Upper lobe of left lung (tissue), 6 donors: ENCODE measurements at regions not wholly inside any gene's neighbourhood (a gene's known extent, or its start where the extent isn't known, plus 50 kb on each side); places are given as distances from the start of the nearest gene placed in this dataset.

ENCODE experiments used
- ATAC-seq, 2 donors: fragments of 200-7000 bp; cut with Tn5 transposase; one replicate each; pipeline ENCODE4 v1.9.1; 2022; ENCODE audit warnings: mild to moderate bottlenecking in 2 of 2, moderate library complexity in 2 of 2; ENCODE audit not compliant: low FRiP score in 2 of 2
- DNase-seq, 2 donors: peaks; one replicate each; pipeline ENCODE4 v3.0.0-alpha.2; 2019 to 2020
- H3K27ac ChIP-seq, 4 donors: fragments of 200-600 bp; sonication (generic); one replicate each; pipeline ENCODE4 v1.5.1; 2016 to 2019
- H3K27me3 ChIP-seq, 4 donors: fragments of 200-600 bp; sonication (generic); one replicate each; pipeline ENCODE4 v1.5.1; 2017 to 2019
- H3K36me3 ChIP-seq, 4 donors: fragments of 200-600 bp; sonication (generic); one replicate each; pipeline ENCODE4 v1.5.1; 2016 to 2019
- H3K4me1 ChIP-seq, 4 donors: fragments of 200-600 bp; sonication (generic); one replicate each; pipeline ENCODE4 v1.5.1; 2018 to 2019
- H3K4me3 ChIP-seq, 4 donors: fragments of 200-600 bp; sonication (generic); one replicate each; pipeline ENCODE4 v1.5.1; 2017 to 2019; ENCODE audit warnings: mild to moderate bottlenecking in 2 of 4, moderate library complexity in 1 of 4
- H3K9me3 ChIP-seq, 4 donors: fragments of 200-600 bp; sonication (generic); one replicate each; pipeline ENCODE4 v1.5.1; 2018 to 2019
- EP300 ChIP-seq, 4 donors: sonication (generic); formaldehyde crosslinking; IDR thresholded peaks; one replicate each; pipeline ENCODE4 v1.5.1; 2017; ENCODE audit warnings: antibody characterized with exemption in 4 of 4, control low read depth in 2 of 4
- POLR2A ChIP-seq, 4 donors: fragments of 450-650 bp; IDR thresholded peaks; one replicate each; pipeline ENCODE4 v1.5.1; 2016 to 2017; ENCODE audit warnings: antibody characterized with exemption in 4 of 4, mild to moderate bottlenecking in 2 of 4
- POLR2AphosphoS5 ChIP-seq, 2 donors: sonication (generic); formaldehyde crosslinking; IDR thresholded peaks; one replicate each; pipeline ENCODE4 v1.5.1; 2017; ENCODE audit warnings: antibody characterized with exemption in 2 of 2
- WGBS, 2 donors: methylation state at CpG; one replicate each; pipeline ENCODE4 v1.1.5; 2017 to 2018; 5-methylcytosine and 5-hydroxymethylcytosine counted together
- TF ChIP-seq, protein P1 (sequence below), 6 experiments: fragments of 450-650 bp in 4 of 6; fragments of 200-600 bp in 2 of 6; sonication (generic) in 2 of 6; IDR thresholded peaks; one replicate each; pipeline ENCODE4 v1.5.1; 2016 to 2019; ENCODE audit warnings: antibody characterized with exemption in 6 of 6
- donor health status: DM: no; HTN: no; CAD: no; lungs with moderate emphysema.
- donor health status: DM: no; HTN: yes; CAD: no; lungs with severe emphysema.

DNA sequence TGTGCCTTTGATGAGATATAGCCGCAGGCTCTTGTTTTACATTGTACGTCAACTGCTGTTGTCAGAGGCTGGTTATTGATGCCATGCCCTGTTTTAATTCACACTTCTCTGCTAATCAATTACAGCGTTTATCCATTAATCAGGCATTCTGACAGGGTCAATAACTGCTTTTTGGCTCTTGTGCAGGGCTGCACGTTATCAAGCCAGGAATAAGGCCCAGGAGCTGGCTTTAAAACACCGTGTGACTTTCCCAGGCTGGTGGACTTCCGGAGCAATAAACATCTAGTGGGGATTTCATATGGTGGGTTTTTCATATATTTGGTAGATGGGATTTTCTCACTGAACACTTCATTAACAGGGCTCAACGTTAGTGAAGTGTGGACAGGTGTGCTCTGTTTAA is 221.7 kb downstream of the TM9SF2 start:
- DNase-seq = no peak

DNA sequence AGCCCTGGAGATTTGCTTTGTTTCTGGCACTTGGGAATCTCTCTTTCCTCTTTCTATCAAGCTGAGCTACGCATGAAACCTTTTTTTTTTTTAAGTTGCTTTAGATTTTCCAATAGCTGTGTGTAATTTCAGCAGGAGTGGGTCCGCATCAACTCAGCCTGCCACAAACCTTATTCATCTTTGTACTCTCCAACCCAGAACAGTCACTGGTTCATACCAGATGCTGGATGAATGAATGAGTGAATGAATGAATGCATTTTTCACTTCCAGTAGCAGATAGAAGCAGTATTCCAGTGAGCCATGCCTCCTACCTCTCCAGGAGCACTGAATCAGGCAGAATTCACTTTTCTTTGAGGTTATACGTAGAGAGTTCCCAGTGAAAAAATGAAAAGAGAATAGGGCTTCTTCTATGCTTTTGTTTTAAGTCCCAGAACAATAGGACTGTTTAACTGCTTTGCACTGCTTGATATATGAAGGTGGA is 221.1 kb downstream of the TM9SF2 start:
- Histone ChIP-seq H3K36me3 (no peaks in the 10 kb centered on the region), H3K9me3 (no peaks in the 10 kb centered on the region), H3K4me3 (no peak overlapping the region), H3K4me1 (no peaks in the 10 kb centered on the region), H3K27me3 (no peaks in the 10 kb centered on the region), H3K27ac (no peak overlapping the region)
- no peak for DNase-seq
- 84 to 88% methylated on average over 3 of the region's 3 CpGs for WGBS, 2 donors
- TF ChIP-seq POLR2AphosphoS5 (IDR thresholded peaks at IDR 0.05) = no peak
- TF ChIP-seq, protein P1, sequence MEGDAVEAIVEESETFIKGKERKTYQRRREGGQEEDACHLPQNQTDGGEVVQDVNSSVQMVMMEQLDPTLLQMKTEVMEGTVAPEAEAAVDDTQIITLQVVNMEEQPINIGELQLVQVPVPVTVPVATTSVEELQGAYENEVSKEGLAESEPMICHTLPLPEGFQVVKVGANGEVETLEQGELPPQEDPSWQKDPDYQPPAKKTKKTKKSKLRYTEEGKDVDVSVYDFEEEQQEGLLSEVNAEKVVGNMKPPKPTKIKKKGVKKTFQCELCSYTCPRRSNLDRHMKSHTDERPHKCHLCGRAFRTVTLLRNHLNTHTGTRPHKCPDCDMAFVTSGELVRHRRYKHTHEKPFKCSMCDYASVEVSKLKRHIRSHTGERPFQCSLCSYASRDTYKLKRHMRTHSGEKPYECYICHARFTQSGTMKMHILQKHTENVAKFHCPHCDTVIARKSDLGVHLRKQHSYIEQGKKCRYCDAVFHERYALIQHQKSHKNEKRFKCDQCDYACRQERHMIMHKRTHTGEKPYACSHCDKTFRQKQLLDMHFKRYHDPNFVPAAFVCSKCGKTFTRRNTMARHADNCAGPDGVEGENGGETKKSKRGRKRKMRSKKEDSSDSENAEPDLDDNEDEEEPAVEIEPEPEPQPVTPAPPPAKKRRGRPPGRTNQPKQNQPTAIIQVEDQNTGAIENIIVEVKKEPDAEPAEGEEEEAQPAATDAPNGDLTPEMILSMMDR (IDR thresholded peaks at IDR 0.05) = no peak
- no peak for TF ChIP-seq POLR2A (IDR thresholded peaks at IDR 0.05)
- ATAC-seq = no peak

More for the DNA sequence above, 221.7 kb downstream of the TM9SF2 start:
- no peaks in the 10 kb centered on the region for H3K9me3 ChIP-seq
- no peak overlapping the region for H3K27ac ChIP-seq
- H3K36me3 ChIP-seq = no peaks in the 10 kb centered on the region
- TF ChIP-seq EP300 (IDR thresholded peaks at IDR 0.05) = no peak
- no peak for TF ChIP-seq POLR2AphosphoS5 (IDR thresholded peaks at IDR 0.05)
- TF ChIP-seq, protein P1 (IDR thresholded peaks at IDR 0.05) = no peak
- TF ChIP-seq POLR2A (IDR thresholded peaks at IDR 0.05) = no peak
- H3K27me3 ChIP-seq = no peaks in the 10 kb centered on the region
- 88 to 90% methylated on average over 7 of the region's 7 CpGs for WGBS, 2 donors
- ATAC-seq = no peak
- no peaks in the 10 kb centered on the region for H3K4me1 ChIP-seq
- H3K4me3 ChIP-seq = no peak overlapping the region

DNA sequence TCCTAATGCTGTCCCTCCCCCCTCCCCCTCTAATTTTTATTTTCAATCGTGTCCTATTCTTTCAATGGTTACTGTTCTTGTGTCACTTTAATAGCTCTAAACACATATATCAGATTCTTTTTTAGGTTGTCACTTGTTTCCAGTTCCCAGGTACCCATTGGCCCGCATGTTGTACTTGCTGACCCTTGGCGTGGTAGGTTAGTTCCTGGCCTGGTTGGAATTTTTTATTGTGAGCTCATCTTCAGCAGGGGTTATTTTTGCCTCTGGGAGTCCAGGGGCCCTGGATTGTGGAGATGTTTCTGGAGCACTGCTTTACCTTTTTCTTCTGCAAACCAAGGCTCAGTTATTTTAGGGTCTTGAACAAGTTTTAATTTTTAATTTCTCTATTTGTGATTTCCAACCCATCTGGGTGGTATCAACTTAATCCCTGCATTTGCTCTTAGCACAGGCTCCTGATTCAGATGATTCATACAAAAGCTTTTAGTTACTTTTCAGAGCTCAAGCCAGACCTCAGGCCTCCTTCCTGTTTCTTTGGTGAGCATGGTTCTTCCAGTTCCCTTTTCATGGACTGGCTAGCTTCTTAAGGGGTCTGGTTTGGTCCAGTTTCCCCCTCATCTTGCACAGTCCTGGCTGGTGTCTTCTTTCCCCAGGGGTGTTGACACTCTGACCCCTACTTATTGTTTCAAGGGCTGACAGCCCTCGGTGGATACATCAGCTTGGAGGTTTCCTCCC is 220.5 kb downstream of the TM9SF2 start:
- H3K4me3 ChIP-seq = no peak overlapping the region
- no peaks in the 10 kb centered on the region for H3K27me3 ChIP-seq
- 85 to 90% methylated on average over 4 of the region's 4 CpGs for WGBS, 2 donors
- ATAC-seq (no peak), DNase-seq (no peak)
- no peaks in the 10 kb centered on the region for H3K36me3 ChIP-seq
- no peaks in the 10 kb centered on the region for H3K4me1 ChIP-seq
- no peaks in the 10 kb centered on the region for H3K9me3 ChIP-seq
- TF ChIP-seq POLR2A (IDR thresholded peaks at IDR 0.05) = no peak
- TF ChIP-seq, protein P1 (IDR thresholded peaks at IDR 0.05) = no peak
- no peak for TF ChIP-seq EP300 (IDR thresholded peaks at IDR 0.05)
- no peak for TF ChIP-seq POLR2AphosphoS5 (IDR thresholded peaks at IDR 0.05)
- H3K27ac ChIP-seq = no peak overlapping the region

DNA sequence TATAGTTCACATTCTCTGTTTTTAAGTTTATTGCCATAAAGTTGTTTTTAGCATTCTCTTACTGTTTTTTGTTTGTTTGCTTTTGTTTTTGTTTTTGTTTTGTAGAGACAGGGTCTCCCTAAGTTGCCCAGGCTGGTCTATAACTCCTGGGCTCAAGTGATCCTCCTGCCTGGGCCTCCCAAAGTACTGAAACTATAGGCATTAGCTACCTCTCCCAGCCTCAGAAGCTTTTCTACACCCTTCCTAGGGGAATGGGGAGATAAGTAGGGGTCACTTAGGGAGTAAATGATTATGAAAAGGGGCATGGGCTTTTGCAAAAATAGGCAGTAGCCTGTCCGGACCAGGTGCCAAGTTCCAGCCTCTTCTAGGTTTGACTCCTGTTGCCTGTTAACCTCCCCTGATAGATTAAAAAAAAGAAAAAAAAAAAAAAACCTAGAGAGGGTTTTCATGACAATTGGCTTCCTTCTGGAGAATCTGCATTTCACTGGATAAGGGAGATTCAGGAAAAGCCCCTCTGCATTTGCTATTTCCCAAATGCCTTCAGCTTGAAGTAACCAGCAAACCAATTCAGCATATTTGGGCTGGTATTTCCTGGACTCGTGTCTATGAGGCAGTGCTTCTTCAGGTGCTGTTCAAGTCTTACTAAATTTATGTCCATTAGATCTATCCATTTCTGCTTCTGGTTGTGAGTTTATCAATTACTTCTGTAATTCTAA is 216.8 kb downstream of the TM9SF2 start:
- no peak for ATAC-seq
- Histone ChIP-seq H3K4me1 (no peaks in the 10 kb centered on the region), H3K27me3 (no peaks in the 10 kb centered on the region), H3K4me3 (no peak overlapping the region), H3K36me3 (no peaks in the 10 kb centered on the region), H3K27ac (no peak overlapping the region), H3K9me3 (no peaks in the 10 kb centered on the region)
- 73 to 84% methylated on average over 2 of the region's 2 CpGs for WGBS, 2 donors
- no peak for DNase-seq
- TF ChIP-seq EP300 (IDR thresholded peaks at IDR 0.05) (no peak), POLR2A (IDR thresholded peaks at IDR 0.05) (no peak), POLR2AphosphoS5 (IDR thresholded peaks at IDR 0.05) (no peak)
- TF ChIP-seq, protein P1 (IDR thresholded peaks at IDR 0.05) = no peak
